ENCODE measurements at regions not wholly inside any gene's neighbourhood (a gene's known extent, or its start where the extent isn't known, plus 50 kb on each side); places are given as distances from the start of the nearest gene placed in this dataset.

DNA sequence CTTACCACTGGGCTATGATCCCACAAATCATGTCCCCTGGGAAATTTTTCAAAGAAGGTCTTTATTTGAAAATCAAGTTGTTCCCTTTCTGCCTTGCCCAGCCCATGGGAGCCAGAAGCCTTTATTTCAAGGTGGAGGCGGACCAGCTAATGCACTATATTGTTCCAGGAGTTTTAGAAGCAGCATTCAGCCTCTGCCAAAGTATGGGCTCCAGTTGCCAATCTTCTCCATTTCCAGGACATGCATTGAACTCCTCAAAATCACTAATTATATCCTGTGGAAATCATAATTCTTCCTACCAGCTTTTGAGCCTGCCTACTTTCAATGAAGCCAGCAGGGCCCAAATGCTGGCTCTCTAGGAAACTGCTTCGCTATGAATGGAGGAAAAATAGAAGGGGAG, 195.8 kb downstream of the RAD51AP2 start:
- DNase-seq: no peak
- no peaks in the 10 kb centered on the region for H3K27me3 ChIP-seq
- H3K9me3 ChIP-seq: no peaks in the 10 kb centered on the region
- H3K4me3 ChIP-seq: no peak overlapping the region
- H3K36me3 ChIP-seq: no peaks in the 10 kb centered on the region

DNA sequence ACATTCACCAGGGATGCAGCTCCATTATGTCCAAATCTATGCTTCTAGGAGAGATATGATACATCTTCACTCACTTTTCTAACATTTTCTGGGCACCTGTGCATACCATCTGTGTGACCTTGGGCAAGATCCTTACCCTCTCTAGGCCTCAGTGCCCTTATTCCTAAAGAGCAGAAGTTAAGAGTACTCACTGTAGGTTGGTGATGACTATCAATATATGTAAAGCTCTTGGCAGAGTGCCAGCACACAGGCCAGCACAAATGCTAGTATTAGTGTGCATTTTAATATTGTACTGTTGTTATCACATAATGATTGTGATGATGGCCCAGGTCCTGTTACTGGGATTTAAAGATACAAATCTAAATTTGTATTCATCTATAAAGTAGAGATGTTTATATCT, 199.2 kb downstream of the RAD51AP2 start:
- no peak for DNase-seq
- Histone ChIP-seq H3K27me3 (no peaks in the 10 kb centered on the region), H3K4me3 (no peak overlapping the region), H3K9me3 (no peaks in the 10 kb centered on the region), H3K36me3 (no peaks in the 10 kb centered on the region)

DNA sequence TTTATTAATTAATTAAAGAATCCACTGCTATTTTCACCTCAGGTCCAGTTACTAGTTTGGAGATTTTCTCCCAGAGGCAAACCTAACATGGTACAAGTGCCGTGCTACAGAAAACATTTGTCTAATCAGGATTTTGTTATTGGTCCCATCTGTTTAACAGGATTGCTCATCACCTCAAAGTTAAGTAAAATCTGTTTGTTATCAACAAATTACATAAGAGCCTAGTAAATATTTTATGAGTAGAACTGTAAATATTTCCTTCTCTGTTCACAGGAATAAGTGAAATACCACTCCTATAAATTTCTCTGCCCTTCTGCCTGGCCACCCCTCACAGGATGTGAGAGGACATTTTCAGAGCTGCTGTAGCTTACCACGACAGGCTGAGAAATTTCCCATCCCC, 200.2 kb downstream of the RAD51AP2 start:
- no peaks in the 10 kb centered on the region for H3K36me3 ChIP-seq
- no peak for DNase-seq
- no peak overlapping the region for H3K4me3 ChIP-seq
- no peaks in the 10 kb centered on the region for H3K9me3 ChIP-seq
- H3K27me3 ChIP-seq: no peaks in the 10 kb centered on the region

DNA sequence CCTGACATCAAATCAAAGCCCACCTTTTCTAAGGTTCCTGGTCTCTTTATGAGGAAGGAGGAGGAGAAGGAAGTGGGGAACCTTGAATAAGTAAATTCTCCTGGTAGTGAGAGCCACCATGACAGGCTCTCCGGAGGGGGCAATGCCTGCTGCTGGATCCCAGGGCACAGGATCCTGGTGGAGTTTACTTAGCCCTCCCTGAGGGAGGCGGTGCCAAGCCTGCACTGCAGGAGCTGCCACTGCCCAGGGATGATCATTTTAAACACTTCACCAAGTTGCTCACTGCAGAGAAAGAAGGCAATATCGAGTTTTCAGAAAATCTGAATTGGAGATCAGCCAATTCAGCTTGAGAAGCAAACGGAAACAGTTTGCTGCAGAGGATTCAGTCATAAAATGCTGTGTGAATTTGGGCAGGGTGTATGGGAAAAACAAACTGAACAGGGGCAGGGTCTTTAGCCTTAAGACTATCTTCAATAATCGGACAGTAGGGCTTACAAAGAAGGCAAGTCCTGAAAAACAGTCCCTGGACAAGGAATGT, 200.7 kb downstream of the RAD51AP2 start:
- H3K36me3 ChIP-seq: no peaks in the 10 kb centered on the region
- no peaks in the 10 kb centered on the region for H3K27me3 ChIP-seq
- H3K9me3 ChIP-seq: no peaks in the 10 kb centered on the region
- DNase-seq: no peak
- no peak overlapping the region for H3K4me3 ChIP-seq

DNA sequence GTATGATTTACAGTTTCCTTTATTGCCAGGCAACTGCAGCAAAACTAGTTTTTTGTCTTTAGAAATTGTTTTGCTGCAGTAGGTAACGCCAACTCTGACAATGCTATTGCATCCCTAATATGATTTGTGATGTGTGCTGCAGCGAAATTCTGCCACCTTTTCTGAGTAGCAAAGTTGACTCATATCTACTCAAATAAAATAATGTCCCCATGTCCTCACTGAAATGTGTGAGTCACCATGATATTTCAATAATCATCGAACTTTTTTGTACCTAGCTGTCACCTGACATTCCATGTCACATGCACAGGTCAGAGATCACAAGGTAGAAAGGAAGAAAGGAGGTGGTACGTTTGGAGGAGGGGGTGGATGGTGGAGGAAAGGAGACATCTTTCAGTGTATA, 205.0 kb downstream of the RAD51AP2 start:
- H3K36me3 ChIP-seq: no peaks in the 10 kb centered on the region
- H3K27me3 ChIP-seq: no peaks in the 10 kb centered on the region
- DNase-seq: no peak
- H3K9me3 ChIP-seq: no peaks in the 10 kb centered on the region
- H3K4me3 ChIP-seq: no peak overlapping the region

DNA sequence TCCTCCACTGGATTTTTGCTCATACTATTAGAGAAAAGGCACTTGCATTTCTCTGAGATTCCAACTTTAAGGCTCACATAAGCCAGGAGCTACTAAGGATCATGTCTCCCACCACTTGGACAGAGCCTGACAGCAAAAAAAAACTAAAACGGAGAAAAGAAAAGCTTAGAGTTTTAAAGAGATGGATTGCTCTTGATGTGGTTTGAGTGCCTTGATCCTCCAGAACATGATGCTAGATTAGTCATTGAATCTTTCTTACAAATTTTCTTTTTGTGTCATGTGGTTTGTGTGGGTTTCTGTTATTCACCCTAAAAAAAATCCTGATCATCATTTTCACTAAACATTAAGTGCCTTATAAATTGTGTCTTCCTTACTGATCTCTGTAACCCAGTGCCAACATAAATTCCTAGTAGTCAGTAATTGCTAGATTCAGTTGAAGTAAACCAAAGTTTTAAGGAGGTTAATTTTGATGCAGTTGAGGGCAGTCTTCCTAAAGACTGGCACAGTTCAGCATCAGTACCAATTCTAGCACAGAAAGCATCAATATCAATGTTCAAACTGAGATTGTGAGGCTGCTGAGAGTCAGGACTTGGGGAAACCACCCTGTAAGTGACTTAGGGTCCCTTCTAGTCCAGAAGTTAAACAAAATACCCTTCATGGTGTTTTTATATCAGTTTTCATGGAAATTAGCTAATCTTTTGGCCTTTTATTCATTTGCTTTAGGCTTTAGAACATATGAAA, 206.3 kb downstream of the RAD51AP2 start:
- Histone ChIP-seq H3K36me3 (no peaks in the 10 kb centered on the region), H3K4me3 (no peak overlapping the region), H3K9me3 (no peaks in the 10 kb centered on the region), H3K27me3 (no peaks in the 10 kb centered on the region)
- DNase-seq: no peak

DNA sequence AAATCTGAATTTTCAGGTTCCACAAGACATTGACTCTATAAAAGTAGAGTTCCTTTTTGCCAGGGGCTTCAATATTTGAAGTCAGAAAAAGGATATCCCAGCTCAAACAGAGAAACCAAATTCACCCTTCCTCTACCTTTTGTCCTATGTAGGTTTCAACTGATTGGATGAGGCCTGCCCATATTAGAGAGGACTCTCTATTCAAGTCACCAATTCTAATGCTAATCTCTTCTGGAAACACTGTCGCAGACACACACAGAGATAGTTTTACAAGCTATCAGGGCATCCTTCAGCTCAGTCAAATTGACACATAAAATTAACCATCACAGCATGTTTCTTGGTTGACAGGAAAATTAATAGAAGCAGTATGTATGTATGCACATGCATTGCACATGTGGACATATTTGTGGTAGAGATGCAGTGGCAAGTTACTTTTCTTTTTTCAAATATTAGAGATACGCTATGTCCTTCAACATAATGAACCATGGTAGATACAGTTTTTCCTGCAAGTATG, 207.1 kb downstream of the RAD51AP2 start:
- no peak overlapping the region for H3K4me3 ChIP-seq
- H3K9me3 ChIP-seq: no peaks in the 10 kb centered on the region
- no peaks in the 10 kb centered on the region for H3K27me3 ChIP-seq
- H3K36me3 ChIP-seq: no peaks in the 10 kb centered on the region
- DNase-seq: no peak

DNA sequence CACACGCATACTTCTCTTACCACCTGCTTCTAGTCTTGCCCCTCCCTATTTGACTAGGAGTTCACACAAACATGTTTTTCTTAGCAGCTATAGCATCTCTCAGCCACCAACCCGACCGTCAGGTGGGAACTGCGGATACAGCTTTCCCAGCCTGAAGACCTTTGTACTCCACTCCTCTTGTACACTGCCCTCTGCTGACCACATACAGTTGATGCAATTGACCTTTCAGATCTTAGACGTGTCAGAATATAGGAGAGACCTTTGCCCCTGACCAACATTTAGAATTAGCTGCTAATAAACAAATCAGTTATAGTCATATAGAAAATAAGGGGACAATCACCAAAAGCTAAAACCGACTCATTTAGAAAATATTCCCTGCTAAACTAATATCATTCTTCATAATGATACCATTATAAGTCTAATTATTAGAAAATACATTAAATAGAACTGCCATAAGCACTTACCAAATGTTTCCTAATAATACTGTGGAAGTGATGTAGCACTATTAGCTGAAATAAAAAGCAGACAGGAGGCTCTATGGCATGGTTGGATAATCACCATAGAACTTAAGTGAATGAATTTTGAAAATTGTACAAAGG, 208.4 kb downstream of the RAD51AP2 start:
- peak; percentile 19 for DNase-seq
- H3K36me3 ChIP-seq: no peaks in the 10 kb centered on the region
- H3K27me3 ChIP-seq: no peaks in the 10 kb centered on the region
- no peaks in the 10 kb centered on the region for H3K9me3 ChIP-seq
- no peak overlapping the region for H3K4me3 ChIP-seq

DNA sequence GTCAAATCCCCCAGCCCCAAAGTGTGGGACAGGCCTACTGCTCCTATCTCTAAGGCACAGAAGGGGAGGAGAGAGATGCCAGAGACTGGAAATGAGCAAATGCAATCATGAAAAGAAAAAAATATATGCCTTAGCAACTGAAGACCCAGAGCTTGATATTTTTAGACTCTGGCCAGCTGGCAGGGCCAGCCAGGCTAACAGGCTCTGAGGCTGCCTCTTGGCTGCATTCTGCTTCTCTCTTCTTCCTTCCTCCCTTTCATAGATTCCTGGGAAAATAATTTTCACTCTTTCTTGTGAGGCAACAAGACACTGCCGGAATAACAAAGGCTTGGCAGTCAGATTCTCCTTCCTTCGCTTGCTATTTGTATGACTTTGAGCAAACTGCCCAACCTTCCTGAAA, 209.1 kb downstream of the RAD51AP2 start:
- Histone ChIP-seq H3K36me3 (no peaks in the 10 kb centered on the region), H3K4me3 (no peak overlapping the region), H3K9me3 (no peaks in the 10 kb centered on the region), H3K27me3 (no peaks in the 10 kb centered on the region)
- DNase-seq: no peak

DNA sequence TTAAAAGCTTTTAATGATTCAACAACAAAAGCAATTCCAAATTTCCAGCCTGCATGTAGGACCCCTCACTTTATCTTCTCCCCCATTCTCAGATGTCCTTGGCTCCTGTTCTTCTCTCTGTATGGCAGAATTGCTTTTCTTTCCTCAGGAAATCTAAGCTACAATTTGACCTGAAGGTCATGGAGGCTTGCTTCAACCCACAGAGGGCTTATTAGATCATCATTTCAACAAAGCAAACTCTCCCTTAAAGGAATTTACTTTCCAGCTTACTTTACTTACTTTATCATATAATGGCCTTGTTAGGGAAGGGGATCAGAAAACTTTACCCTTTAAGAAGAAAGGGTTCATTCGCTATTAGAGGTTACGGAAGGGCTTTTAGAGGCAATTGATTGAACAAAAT, 211.5 kb downstream of the RAD51AP2 start:
- Histone ChIP-seq H3K4me3 (no peak overlapping the region), H3K27me3 (no peaks in the 10 kb centered on the region), H3K9me3 (no peaks in the 10 kb centered on the region), H3K36me3 (no peaks in the 10 kb centered on the region)
- no peak for DNase-seq

DNA sequence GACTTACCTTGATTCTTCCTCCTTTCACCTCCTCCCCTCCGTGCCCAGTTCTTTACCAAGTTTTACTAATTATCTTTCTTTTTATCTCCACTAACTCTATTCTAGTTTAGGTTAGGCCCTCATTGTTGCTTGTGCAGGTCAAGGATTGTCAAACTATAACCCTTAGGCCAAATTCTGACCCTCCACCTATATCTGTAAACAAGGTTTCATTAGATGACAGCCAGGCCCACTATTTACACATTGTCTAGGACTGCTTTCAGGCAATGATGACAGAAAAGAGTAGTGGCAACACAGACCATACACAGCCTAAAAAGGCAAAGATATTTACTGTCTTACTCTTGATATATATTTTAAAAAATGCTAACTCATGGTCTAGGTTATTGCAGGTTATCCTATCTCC, 212.0 kb downstream of the RAD51AP2 start:
- Histone ChIP-seq H3K9me3 (no peaks in the 10 kb centered on the region), H3K36me3 (no peaks in the 10 kb centered on the region), H3K4me3 (no peak overlapping the region), H3K27me3 (no peaks in the 10 kb centered on the region)
- no peak for DNase-seq

DNA sequence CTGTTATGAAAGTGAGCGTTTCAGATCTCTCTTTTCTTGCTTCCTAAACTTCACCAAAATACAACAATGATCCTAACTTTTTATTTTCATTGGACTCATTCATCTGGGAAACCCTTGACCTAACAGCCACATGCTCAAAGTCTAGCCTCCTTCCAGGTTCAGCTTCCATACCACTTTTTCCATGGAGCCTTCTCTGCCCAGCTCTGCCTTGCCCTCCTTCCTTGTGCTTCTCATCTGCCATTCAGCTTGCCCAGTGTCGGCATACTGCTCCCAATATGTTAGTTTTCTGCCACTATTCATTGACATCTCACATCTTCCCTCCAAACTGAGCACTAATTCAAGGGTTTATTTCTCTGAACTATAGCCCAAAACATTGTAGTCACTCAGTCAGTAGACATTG, 214.7 kb downstream of the RAD51AP2 start:
- Histone ChIP-seq H3K27me3 (no peaks in the 10 kb centered on the region), H3K36me3 (no peaks in the 10 kb centered on the region), H3K4me3 (no peak overlapping the region), H3K9me3 (no peaks in the 10 kb centered on the region)
- DNase-seq: peak; percentile 61

DNA sequence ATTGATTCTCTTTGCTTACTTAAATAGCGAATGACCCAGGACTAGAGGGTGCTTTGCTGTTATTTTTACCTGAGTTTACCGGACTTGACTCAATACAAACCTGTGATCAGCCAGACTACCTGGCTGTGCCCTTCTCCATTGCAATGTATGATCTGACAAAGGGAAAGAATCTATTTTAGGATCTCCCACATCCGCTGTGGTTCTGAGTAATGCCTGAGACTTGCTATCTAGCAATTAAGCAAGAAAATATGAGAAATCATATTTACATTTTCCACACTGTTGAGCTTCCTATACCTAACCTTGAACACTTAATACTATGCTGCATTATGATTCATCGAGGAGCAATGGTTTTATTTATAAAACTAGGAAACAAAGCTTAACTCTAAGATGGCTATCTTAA, 215.2 kb downstream of the RAD51AP2 start:
- DNase-seq: peak; percentile 31
- Histone ChIP-seq H3K27me3 (no peaks in the 10 kb centered on the region), H3K36me3 (no peaks in the 10 kb centered on the region), H3K9me3 (no peaks in the 10 kb centered on the region), H3K4me3 (no peak overlapping the region)

DNA sequence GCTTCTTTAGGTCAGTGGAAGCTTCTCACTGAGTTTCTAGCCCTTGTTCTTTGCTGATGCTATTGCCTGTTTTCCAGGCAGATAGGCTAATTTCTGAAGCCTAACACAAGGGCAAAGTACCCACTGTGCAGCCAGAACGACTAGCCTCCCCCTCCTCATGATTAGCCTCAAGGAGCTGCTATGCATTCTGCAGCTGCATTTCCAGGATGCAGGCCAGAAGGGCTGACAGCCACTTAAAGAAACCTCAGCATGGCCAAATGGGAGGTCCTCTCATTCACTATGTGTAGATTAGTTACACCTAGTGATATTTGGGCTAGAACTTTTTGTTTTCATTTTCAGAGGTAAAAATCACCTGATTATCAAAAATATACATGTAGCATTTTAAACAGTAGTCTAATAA, 216.0 kb downstream of the RAD51AP2 start:
- no peak for DNase-seq
- H3K9me3 ChIP-seq: no peaks in the 10 kb centered on the region
- no peaks in the 10 kb centered on the region for H3K27me3 ChIP-seq
- H3K36me3 ChIP-seq: no peaks in the 10 kb centered on the region
- no peak overlapping the region for H3K4me3 ChIP-seq

DNA sequence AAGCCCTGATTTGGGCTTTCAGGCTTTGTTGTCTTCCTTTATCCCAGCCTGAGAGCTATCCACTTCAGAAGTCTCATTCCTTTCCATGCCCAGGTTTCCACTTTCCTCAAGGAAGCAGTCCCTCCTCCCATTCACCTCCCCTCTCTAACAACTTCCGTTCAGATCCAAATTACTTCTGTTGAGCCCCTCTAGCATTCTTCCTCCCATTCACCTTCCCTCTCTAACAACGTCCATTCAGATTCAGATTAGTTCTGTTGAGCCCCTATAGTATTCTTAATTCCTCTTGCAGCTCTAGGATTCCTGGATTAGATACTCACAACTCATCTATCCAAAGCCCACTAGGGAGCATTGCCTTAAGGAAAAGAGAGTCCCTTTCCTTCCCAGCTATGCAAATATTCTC, 216.8 kb downstream of the RAD51AP2 start:
- Histone ChIP-seq H3K27me3 (no peaks in the 10 kb centered on the region), H3K36me3 (no peaks in the 10 kb centered on the region), H3K4me3 (no peak overlapping the region), H3K9me3 (no peaks in the 10 kb centered on the region)
- DNase-seq: no peak

DNA sequence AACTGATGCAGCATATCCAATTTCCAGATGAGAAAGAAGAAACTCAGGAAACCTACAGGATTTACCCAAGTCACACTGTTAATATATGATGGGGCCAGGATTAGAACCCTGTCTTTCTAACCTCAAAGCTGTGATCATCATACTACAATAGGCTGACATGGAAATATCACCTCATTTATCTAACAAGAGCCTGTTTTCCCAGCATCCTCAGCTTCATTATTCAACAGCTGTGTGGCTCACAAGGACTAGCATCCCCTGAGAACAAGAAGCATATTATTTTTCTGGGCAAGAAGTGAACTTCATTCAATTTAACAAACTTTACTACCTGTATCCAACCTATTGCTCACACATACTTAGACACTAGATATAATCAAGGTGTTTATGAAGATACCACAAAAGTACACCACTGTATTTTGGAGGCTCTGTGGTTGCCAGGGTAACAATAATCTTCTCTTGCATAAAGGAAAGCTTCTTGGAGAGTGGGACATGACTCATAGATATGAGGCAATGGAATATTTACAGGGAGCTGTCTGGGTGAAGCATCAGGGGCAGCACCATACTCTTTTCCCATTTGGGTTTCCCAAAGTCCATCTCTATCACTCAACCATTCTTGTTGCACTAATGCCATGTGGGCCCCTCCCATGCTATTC, 218.2 kb downstream of the RAD51AP2 start:
- Histone ChIP-seq H3K27me3 (no peaks in the 10 kb centered on the region), H3K4me3 (no peak overlapping the region), H3K9me3 (no peaks in the 10 kb centered on the region), H3K36me3 (no peaks in the 10 kb centered on the region)
- no peak for DNase-seq

DNA sequence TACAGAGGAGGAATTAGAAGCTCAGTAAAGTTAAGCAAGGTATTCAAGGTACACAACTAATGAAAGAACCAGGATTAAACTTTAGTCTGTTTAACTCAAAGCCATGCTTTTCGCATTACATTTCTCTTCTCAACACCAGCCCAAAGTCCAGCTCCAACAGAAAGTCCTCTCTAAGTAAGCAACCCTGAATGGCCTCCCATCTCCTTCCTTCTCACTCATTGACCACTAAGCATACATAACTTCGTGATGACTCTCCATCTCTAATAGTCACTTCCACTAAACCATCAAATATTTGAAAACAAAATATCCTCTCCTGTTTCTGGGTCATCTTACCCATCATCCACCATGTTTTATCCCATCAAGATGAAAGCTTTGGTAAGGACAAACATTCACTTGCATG, 219.8 kb downstream of the RAD51AP2 start:
- no peaks in the 10 kb centered on the region for H3K9me3 ChIP-seq
- H3K27me3 ChIP-seq: no peaks in the 10 kb centered on the region
- no peaks in the 10 kb centered on the region for H3K36me3 ChIP-seq
- DNase-seq: no peak
- H3K4me3 ChIP-seq: no peak overlapping the region

DNA sequence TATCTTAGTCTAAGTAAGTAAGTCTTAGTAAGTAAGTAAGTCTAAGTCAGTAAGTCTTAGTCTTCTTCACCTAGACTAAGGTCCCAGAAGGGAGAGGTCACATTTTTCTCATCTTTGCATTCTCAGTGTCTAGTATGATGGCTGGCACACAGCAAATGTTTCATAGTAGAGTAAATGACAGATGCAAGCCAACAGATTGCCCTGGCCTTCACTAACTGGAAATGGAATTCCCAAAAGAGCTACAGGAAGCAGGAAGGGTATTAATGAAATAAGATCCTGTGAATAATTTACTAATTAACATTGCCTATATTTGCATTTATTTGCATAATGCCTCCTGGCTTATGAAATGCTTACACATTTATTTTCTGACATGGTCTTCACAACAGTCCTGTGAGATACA, 221.6 kb downstream of the RAD51AP2 start:
- H3K4me3 ChIP-seq: no peak overlapping the region
- H3K9me3 ChIP-seq: no peaks in the 10 kb centered on the region
- DNase-seq: no peak
- no peaks in the 10 kb centered on the region for H3K36me3 ChIP-seq
- no peaks in the 10 kb centered on the region for H3K27me3 ChIP-seq
